ENCODE measurements at regions not wholly inside any gene's neighbourhood (a gene's known extent, or its start where the extent isn't known, plus 50 kb on each side); places are given as distances from the start of the nearest gene placed in this dataset.

- Histone ChIP-seq H3K4me1 (ENCODE audit: control insufficient read depth, insufficient read depth, low read length) (no peaks in the 10 kb centered on the region), H3K9me3 (ENCODE audit: control insufficient read depth, insufficient read depth, low read length) (no peaks in the 10 kb centered on the region), H3K27me3 (ENCODE audit: control insufficient read depth, insufficient read depth, low read length) (no peaks in the 10 kb centered on the region), H3K4me3 (ENCODE audit: low read length) (no peak overlapping the region), H3K27ac (ENCODE audit: low read length) (no peak overlapping the region), H3K36me3 (ENCODE audit: control insufficient read depth, insufficient read depth, low read length) (no peaks in the 10 kb centered on the region)
- DNase-seq (ENCODE audit: low read depth, low spot score): no peak
- WGBS (ENCODE audit: insufficient coverage, insufficient read length): no CpG with 5 or more reads among the region's 2 CpGs
These were observed 203.5 kb upstream of the PLXNC1 start for GRCh38 chr12:93944911-93945310.

DNA sequence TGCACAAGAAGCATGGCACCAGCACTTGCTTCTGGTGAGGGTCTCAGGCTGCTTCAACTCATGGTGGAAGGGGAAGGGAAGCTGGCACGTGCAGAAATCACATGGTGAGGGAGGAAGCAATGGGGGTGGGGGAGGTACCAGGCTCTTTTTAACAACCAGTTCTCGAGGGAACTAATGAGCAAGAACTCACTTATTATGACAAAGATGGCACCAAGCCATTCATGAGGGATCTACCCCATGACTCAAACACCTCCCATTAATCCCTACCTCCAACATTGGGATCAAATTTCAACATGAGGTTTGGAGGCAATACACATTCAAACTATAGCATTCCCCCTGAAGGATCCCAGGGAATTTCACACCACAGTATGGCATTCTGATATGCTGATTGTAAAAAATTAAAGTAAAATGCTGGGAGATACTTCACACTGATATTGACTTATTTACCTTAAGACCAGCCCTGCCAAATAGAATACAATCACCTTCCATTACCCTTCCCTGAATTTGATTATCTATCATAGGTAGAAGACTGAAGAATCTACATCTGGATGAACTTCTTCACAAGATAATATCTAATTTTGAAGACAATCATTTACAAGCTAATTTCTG, 201.7 kb upstream of the PLXNC1 start:
- H3K36me3 ChIP-seq (ENCODE audit: control insufficient read depth, insufficient read depth, low read length): no peaks in the 10 kb centered on the region

DNA sequence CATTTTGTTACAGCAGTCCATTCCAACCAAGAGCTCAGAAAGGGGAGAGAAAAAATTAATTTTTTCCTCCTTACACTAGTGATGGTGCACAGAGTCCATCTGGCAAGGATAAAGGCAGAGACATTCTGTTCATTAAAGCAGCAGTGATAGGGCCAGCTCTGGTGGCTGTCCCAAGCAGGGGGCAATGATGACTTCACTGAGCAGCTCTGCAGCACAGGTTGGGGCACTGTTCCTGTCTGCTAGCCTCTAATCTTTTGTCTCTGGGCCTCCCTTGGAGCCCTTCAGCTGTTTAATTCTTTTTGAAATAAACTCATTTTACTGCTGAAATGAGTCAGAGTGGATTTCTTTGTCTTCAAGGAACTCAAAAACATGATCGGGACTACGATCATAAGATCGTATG, 200.9 kb upstream of the PLXNC1 start:
- Histone ChIP-seq H3K36me3 (ENCODE audit: control insufficient read depth, insufficient read depth, low read length) (no peaks in the 10 kb centered on the region), H3K4me1 (ENCODE audit: control insufficient read depth, insufficient read depth, low read length) (no peaks in the 10 kb centered on the region), H3K9me3 (ENCODE audit: control insufficient read depth, insufficient read depth, low read length) (no peaks in the 10 kb centered on the region), H3K4me3 (ENCODE audit: low read length) (no peak overlapping the region), H3K27ac (ENCODE audit: low read length) (no peak overlapping the region), H3K27me3 (ENCODE audit: control insufficient read depth, insufficient read depth, low read length) (no peaks in the 10 kb centered on the region)
- WGBS (ENCODE audit: insufficient coverage, insufficient read length): no CpG with 5 or more reads among the region's 3 CpGs
- no peak for DNase-seq (ENCODE audit: low read depth, low spot score)

More for the DNA sequence above, 201.7 kb upstream of the PLXNC1 start:
- Histone ChIP-seq H3K27me3 (ENCODE audit: control insufficient read depth, insufficient read depth, low read length) (no peaks in the 10 kb centered on the region), H3K27ac (ENCODE audit: low read length) (no peak overlapping the region), H3K9me3 (ENCODE audit: control insufficient read depth, insufficient read depth, low read length) (no peaks in the 10 kb centered on the region), H3K4me3 (ENCODE audit: low read length) (no peak overlapping the region), H3K4me1 (ENCODE audit: control insufficient read depth, insufficient read depth, low read length) (no peaks in the 10 kb centered on the region)
- WGBS (ENCODE audit: insufficient coverage, insufficient read length): no CpG with 5 or more reads among the region's 2 CpGs
- no peak for DNase-seq (ENCODE audit: low read depth, low spot score)

DNA sequence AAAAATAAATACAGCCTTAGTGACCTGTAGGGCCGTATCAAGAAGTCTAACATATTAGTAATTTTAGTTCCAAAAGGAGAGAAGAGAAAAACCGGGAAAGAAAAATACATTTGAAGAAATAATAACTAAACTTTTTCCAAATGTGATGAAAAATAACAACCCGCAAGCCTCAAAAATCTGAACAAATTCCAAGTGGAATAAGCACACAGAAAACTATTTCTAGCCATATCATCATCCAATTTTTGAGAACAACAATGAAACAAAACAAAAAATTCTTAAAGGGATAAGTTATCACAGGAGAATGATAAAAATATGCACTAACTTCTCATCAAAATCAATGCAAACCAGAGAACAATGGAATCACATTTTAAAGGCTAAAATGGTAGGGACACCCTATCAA, 198.1 kb upstream of the PLXNC1 start:
- WGBS (ENCODE audit: insufficient coverage, insufficient read length): no CpG with 5 or more reads among the region's 3 CpGs

GRCh38 chr12:93954166-93955112, 193.9 kb upstream of the PLXNC1 start:
- no peak for DNase-seq (ENCODE audit: low read depth, low spot score)
- no peaks in the 10 kb centered on the region for H3K4me1 ChIP-seq (ENCODE audit: control insufficient read depth, insufficient read depth, low read length)
- H3K4me3 ChIP-seq (ENCODE audit: low read length): no peak overlapping the region
- no CpG with 5 or more reads among the region's 9 CpGs for WGBS (ENCODE audit: insufficient coverage, insufficient read length)
- H3K27me3 ChIP-seq (ENCODE audit: control insufficient read depth, insufficient read depth, low read length): no peaks in the 10 kb centered on the region
- H3K36me3 ChIP-seq (ENCODE audit: control insufficient read depth, insufficient read depth, low read length): no peaks in the 10 kb centered on the region
- H3K9me3 ChIP-seq (ENCODE audit: control insufficient read depth, insufficient read depth, low read length): no peaks in the 10 kb centered on the region
- no peak overlapping the region for H3K27ac ChIP-seq (ENCODE audit: low read length)

More for the DNA sequence above, 198.1 kb upstream of the PLXNC1 start:
- Histone ChIP-seq H3K4me1 (ENCODE audit: control insufficient read depth, insufficient read depth, low read length) (no peaks in the 10 kb centered on the region), H3K9me3 (ENCODE audit: control insufficient read depth, insufficient read depth, low read length) (no peaks in the 10 kb centered on the region), H3K36me3 (ENCODE audit: control insufficient read depth, insufficient read depth, low read length) (no peaks in the 10 kb centered on the region), H3K27ac (ENCODE audit: low read length) (no peak overlapping the region), H3K27me3 (ENCODE audit: control insufficient read depth, insufficient read depth, low read length) (no peaks in the 10 kb centered on the region), H3K4me3 (ENCODE audit: low read length) (no peak overlapping the region)
- DNase-seq (ENCODE audit: low read depth, low spot score): no peak

GRCh38 chr12:93956551-93956950, 191.8 kb upstream of the PLXNC1 start:
- Histone ChIP-seq H3K27ac (ENCODE audit: low read length) (no peak overlapping the region), H3K27me3 (ENCODE audit: control insufficient read depth, insufficient read depth, low read length) (no peaks in the 10 kb centered on the region), H3K4me3 (ENCODE audit: low read length) (no peak overlapping the region), H3K36me3 (ENCODE audit: control insufficient read depth, insufficient read depth, low read length) (no peaks in the 10 kb centered on the region), H3K4me1 (ENCODE audit: control insufficient read depth, insufficient read depth, low read length) (no peaks in the 10 kb centered on the region; the same call in 1 of the 2 replicates), H3K9me3 (ENCODE audit: control insufficient read depth, insufficient read depth, low read length) (no peaks in the 10 kb centered on the region)
- WGBS (ENCODE audit: insufficient coverage, insufficient read length): no CpG with 5 or more reads among the region's 2 CpGs
- DNase-seq (ENCODE audit: low read depth, low spot score): no peak

GRCh38 chr12:93957168-93957567, 191.2 kb upstream of the PLXNC1 start:
- no peaks in the 10 kb centered on the region; the same call in 1 of the 2 replicates for H3K4me1 ChIP-seq (ENCODE audit: control insufficient read depth, insufficient read depth, low read length)
- DNase-seq (ENCODE audit: low read depth, low spot score): no peak
- no peaks in the 10 kb centered on the region for H3K9me3 ChIP-seq (ENCODE audit: control insufficient read depth, insufficient read depth, low read length)
- no peak overlapping the region for H3K27ac ChIP-seq (ENCODE audit: low read length)
- no peak overlapping the region for H3K4me3 ChIP-seq (ENCODE audit: low read length)
- H3K27me3 ChIP-seq (ENCODE audit: control insufficient read depth, insufficient read depth, low read length): no peaks in the 10 kb centered on the region
- H3K36me3 ChIP-seq (ENCODE audit: control insufficient read depth, insufficient read depth, low read length): no peaks in the 10 kb centered on the region
- WGBS (ENCODE audit: insufficient coverage, insufficient read length): no CpG with 5 or more reads among the region's 1 CpG

DNA sequence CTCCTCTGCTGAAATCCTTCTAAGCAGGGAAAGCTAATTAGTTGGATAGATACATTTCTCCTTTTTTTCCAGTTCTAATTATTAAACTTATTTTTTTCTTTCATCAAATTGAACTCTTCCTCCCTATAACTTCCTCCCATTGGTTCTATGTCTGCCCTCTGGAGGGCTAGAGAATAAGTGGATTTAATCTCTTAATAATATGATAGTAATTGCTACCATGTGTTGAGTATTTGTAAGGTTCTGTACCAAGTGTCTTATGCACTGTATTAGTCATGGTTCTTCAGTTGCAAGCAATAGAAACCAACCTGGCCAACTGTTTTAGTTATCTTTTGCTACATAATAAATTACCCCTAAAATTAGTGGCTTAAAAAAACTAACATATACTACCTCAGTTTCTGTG, 190.5 kb upstream of the PLXNC1 start:
- Histone ChIP-seq H3K4me3 (ENCODE audit: low read length) (no peak overlapping the region), H3K27me3 (ENCODE audit: control insufficient read depth, insufficient read depth, low read length) (no peaks in the 10 kb centered on the region), H3K9me3 (ENCODE audit: control insufficient read depth, insufficient read depth, low read length) (no peaks in the 10 kb centered on the region), H3K36me3 (ENCODE audit: control insufficient read depth, insufficient read depth, low read length) (no peaks in the 10 kb centered on the region), H3K27ac (ENCODE audit: low read length) (no peak overlapping the region), H3K4me1 (ENCODE audit: control insufficient read depth, insufficient read depth, low read length) (no peaks in the 10 kb centered on the region; the same call in 1 of the 2 replicates)
- no peak for DNase-seq (ENCODE audit: low read depth, low spot score)

GRCh38 chr12:93959657-93960056, 188.7 kb upstream of the PLXNC1 start:
- Histone ChIP-seq H3K27ac (ENCODE audit: low read length) (no peak overlapping the region), H3K27me3 (ENCODE audit: control insufficient read depth, insufficient read depth, low read length) (no peaks in the 10 kb centered on the region), H3K9me3 (ENCODE audit: control insufficient read depth, insufficient read depth, low read length) (no peaks in the 10 kb centered on the region), H3K4me1 (ENCODE audit: control insufficient read depth, insufficient read depth, low read length) (no peaks in the 10 kb centered on the region; the same call in 1 of the 2 replicates), H3K36me3 (ENCODE audit: control insufficient read depth, insufficient read depth, low read length) (no peaks in the 10 kb centered on the region), H3K4me3 (ENCODE audit: low read length) (no peak overlapping the region)
- DNase-seq (ENCODE audit: low read depth, low spot score): no peak
- WGBS (ENCODE audit: insufficient coverage, insufficient read length): no CpG with 5 or more reads among the region's 1 CpG

DNA sequence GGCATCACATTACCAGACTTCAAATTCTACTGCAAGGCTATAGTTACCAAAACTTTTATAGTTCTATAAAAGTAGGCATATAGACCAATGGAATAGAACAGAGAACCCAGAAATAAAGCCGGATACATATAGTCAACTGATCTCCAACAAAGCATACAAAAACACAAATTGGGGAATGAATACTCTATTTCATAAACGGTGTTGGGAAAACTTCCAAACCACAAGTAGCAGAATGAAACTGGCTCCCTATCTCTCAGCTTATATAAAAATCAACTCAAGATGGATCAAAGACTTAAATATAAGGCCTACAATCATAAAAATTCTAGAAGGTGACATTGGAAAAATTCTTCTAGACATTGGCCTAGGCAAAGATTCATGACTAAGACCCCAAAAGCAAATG, 187.9 kb upstream of the PLXNC1 start:
- no CpG with 5 or more reads among the region's 2 CpGs for WGBS (ENCODE audit: insufficient coverage, insufficient read length)
- Histone ChIP-seq H3K27ac (ENCODE audit: low read length) (no peak overlapping the region), H3K4me1 (ENCODE audit: control insufficient read depth, insufficient read depth, low read length) (no peaks in the 10 kb centered on the region; the same call in 1 of the 2 replicates), H3K4me3 (ENCODE audit: low read length) (no peak overlapping the region), H3K36me3 (ENCODE audit: control insufficient read depth, insufficient read depth, low read length) (no peaks in the 10 kb centered on the region), H3K9me3 (ENCODE audit: control insufficient read depth, insufficient read depth, low read length) (no peaks in the 10 kb centered on the region), H3K27me3 (ENCODE audit: control insufficient read depth, insufficient read depth, low read length) (no peaks in the 10 kb centered on the region)
- no peak for DNase-seq (ENCODE audit: low read depth, low spot score)
